ENCODE measurements at regions not wholly inside any gene's neighbourhood (a gene's known extent, or its start where the extent isn't known, plus 50 kb on each side); places are given as distances from the start of the nearest gene placed in this dataset.
"Not testable (repeated sequence)": the region's sequence is repeated elsewhere in the genome, so short reads cannot be mapped to it uniquely, and the experiment has no call there.

DNA sequence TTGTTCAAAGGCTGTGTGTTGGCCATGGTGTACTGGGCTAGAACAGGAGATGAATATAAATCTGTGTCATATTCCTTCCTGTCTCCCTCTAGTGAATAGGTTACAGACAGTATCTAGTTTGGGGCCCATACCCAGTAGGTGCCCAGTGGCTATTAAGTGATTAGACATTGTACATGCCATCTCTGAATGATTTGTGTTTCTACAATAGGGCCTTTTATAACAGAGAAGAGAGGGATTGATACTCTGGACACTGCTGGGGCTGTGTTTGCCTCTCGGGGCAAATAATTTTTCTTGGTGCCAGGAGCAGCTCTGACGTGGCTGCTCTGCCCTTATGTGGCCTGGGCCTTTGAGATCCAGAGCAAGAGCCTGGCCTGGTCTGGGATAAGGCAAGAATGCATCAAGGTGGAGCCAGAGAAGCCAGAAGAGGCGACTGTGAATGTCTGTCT, 403.1 kb downstream of the SPRY2 start:
- TF ChIP-seq CTCF (IDR thresholded peaks at IDR 0.05; ENCODE audit: low read depth, low read length) = no peak
- H3K4me3 ChIP-seq (ENCODE audit: low read depth, low read length) = no peak overlapping the region

DNA sequence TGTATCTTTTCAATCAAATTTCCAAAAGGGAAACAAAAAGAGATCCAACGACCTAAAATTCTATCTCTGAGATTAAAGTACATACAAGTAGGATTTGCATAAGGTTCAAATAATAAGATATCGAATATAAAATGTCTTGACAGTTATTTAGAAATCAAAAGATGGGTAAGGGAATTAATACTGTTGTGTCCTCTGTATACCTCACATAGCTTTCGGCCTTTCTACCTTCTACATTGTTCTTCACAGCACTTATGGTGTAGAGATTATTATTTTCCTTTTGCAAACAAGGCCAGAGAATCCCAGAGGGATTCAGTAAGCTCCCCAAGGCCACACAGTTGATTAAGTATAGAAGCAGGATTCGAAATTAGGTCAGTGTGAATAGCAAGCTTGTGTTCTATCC, 403.6 kb downstream of the SPRY2 start:
- no peak for TF ChIP-seq CTCF (IDR thresholded peaks at IDR 0.05; ENCODE audit: low read depth, low read length)
- no peak overlapping the region; the same call in 1 of the 2 replicates for H3K4me3 ChIP-seq (ENCODE audit: low read depth, low read length)

- H3K4me3 ChIP-seq (ENCODE audit: low read depth, low read length) = peak overlapping the region; percentile 7; the same call in 1 of the 2 replicates
- TF ChIP-seq CTCF (IDR thresholded peaks at IDR 0.05; ENCODE audit: low read depth, low read length) = no peak
These were observed 404.4 kb downstream of the SPRY2 start for GRCh38 chr13:79936368-79937136.

GRCh38 chr13:79935121-79935520, 405.8 kb downstream of the SPRY2 start:
- TF ChIP-seq CTCF (IDR thresholded peaks at IDR 0.05; ENCODE audit: low read depth, low read length) = no peak
- H3K4me3 ChIP-seq (ENCODE audit: low read depth, low read length) = no peak overlapping the region

DNA sequence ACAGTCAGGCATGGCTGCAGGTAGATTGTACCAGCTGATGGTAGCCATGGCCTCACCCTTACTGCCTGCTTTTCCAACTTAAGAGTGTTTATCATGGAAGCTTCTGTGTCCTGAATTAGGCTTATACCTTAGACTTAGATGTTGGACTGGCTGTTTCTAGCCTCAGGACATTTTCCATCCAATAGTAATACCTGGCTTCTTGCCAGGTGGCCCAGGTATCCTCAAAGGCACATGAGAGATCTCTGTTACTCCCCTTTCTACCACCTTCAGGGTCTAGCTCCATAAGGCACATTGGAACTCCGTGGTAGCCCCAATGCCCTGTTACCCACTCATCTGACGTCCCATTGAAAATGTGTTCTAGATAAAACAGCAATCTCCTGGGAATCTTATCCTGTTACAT, 407.5 kb downstream of the SPRY2 start:
- H3K4me3 ChIP-seq (ENCODE audit: low read depth, low read length) = no peak overlapping the region
- no peak for TF ChIP-seq CTCF (IDR thresholded peaks at IDR 0.05; ENCODE audit: low read depth, low read length)

GRCh38 chr13:79932556-79932955, 408.4 kb downstream of the SPRY2 start:
- TF ChIP-seq CTCF (IDR thresholded peaks at IDR 0.05; ENCODE audit: low read depth, low read length) = no peak
- H3K4me3 ChIP-seq (ENCODE audit: low read depth, low read length) = no peak overlapping the region

- H3K4me3 ChIP-seq (ENCODE audit: low read depth, low read length) = not testable (repeated sequence)
These were observed 416.9 kb downstream of the SPRY2 start for GRCh38 chr13:79923973-79924556.

Data from WI38 (cell line).